Panc1 (cell line): ENCODE measurements at regions not wholly inside any gene's neighbourhood (a gene's known extent, or its start where the extent isn't known, plus 50 kb on each side); places are given as distances from the start of the nearest gene placed in this dataset.

Experiments
- ATAC-seq: fragments of 200-7000 bp; cut with Tn5 transposase; 2 replicates; pipeline ENCODE4 v1.9.1; 2020; ENCODE audit warnings: mild to moderate bottlenecking, moderate library complexity
- BruUV-seq: library from RNA; stranded (reverse); fragments of 400-500 nt; replicated peaks from 2 replicates; lab custom pipeline; 2021; lab: Mats Ljungman, UMichigan
- CTCF ChIA-PET: fragments of 300-600 bp; sonication (Branson Sonifier 250); formaldehyde crosslinking; loops from one replicate; lab custom pipeline; 2022; ENCODE audit warnings: antibody characterized with exemption; lab: Charles Lee
- POLR2A ChIA-PET: fragments of 300-600 bp; sonication (Branson Sonifier 250); formaldehyde crosslinking; loops from one replicate; lab custom pipeline; 2022; ENCODE audit warnings: antibody characterized with exemption; lab: Charles Lee
- DNase-seq: peaks from one replicate; pipeline ENCODE4 v3.0.0-alpha.2; 2010; ENCODE audit warnings: low read depth, low spot score
- H3K27ac ChIP-seq: 2 replicates; pipeline ENCODE4 v1.5.1; 2011; ENCODE audit warnings: mild to moderate bottlenecking, low read length, inconsistent platforms
- H3K27me3 ChIP-seq: fragments of 200-500 bp; sonication (Bioruptor generic); 2 replicates; pipeline ENCODE4 v1.6.0; 2014; ENCODE audit warnings: low read length, inconsistent platforms; ENCODE audit not compliant: control insufficient read depth, insufficient read depth
- H3K36me3 ChIP-seq: fragments of 200-500 bp; sonication (Bioruptor generic); 2 replicates; pipeline ENCODE4 v1.5.1; 2014; ENCODE audit warnings: inconsistent platforms, mild to moderate bottlenecking, low read length, moderate library complexity; ENCODE audit not compliant: control insufficient read depth, insufficient read depth
- H3K4me1 ChIP-seq: 2 replicates; pipeline ENCODE4 v1.5.1; 2011; ENCODE audit warnings: inconsistent platforms, mild to moderate bottlenecking, low read length, moderate library complexity; ENCODE audit not compliant: control insufficient read depth, insufficient read depth
- H3K4me3 ChIP-seq, 2 experiments: 2 replicates each; pipeline ENCODE4 v1.5.1; 2011 to 2012; ENCODE audit warnings: low read depth in 2 of 2, low read length in 2 of 2, mild to moderate bottlenecking in 2 of 2, inconsistent platforms in 1 of 2, moderate library complexity in 1 of 2
- H3K9me3 ChIP-seq: fragments of 200-500 bp; sonication (Bioruptor generic); 2 replicates; pipeline ENCODE4 v1.5.1; 2014; ENCODE audit warnings: low read depth, mild to moderate bottlenecking, inconsistent platforms, low read length, moderate library complexity; ENCODE audit not compliant: control insufficient read depth, insufficient read depth
- POLR2AphosphoS5 ChIP-seq: IDR thresholded peaks from 2 replicates; pipeline ENCODE4 v1.6.1; 2012; ENCODE audit warnings: mild to moderate bottlenecking, low read depth, low read length, moderate library complexity
- SIN3A ChIP-seq: IDR thresholded peaks from 2 replicates; pipeline ENCODE4 v1.6.1; 2012; ENCODE audit warnings: low read depth, mild to moderate bottlenecking, low read length, moderate library complexity, borderline replicate concordance; ENCODE audit not compliant: insufficient read depth
- TCF7L2 ChIP-seq: IDR thresholded peaks from 2 replicates; pipeline ENCODE4 v1.6.1; 2011; ENCODE audit warnings: mild to moderate bottlenecking, low read depth, low read length, inconsistent platforms
- in situ Hi-C: cut with HindIII; loops from 2 replicates; pipeline ENCODE4 v1.10.0; 2016; ENCODE audit warnings: low sequenced_read_pairs, low pct_unique_long_range_greater_than_20kb
- intact Hi-C: fragments of 100-400 bp; cut with micrococcal nuclease; formaldehyde crosslinking; loops from one replicate; pipeline ENCODE4 v1.10.0; 2022; ENCODE audit not compliant: unreplicated experiment
- TF ChIP-seq, protein P1 (sequence below), 2 experiments: IDR thresholded peaks; 2 replicates each; pipeline ENCODE4 v1.6.1; 2011 to 2012; ENCODE audit warnings: low read depth in 2 of 2, control low read depth in 1 of 2, low read length in 1 of 2, mild to moderate bottlenecking in 1 of 2, moderate library complexity in 1 of 2; ENCODE audit not compliant: insufficient read depth in 1 of 2
- TF ChIP-seq, protein P2 (sequence below): fragments of 450-650 bp; IDR thresholded peaks from 2 replicates; pipeline ENCODE4 v1.5.1; 2017; ENCODE audit warnings: mild to moderate bottlenecking

DNA sequence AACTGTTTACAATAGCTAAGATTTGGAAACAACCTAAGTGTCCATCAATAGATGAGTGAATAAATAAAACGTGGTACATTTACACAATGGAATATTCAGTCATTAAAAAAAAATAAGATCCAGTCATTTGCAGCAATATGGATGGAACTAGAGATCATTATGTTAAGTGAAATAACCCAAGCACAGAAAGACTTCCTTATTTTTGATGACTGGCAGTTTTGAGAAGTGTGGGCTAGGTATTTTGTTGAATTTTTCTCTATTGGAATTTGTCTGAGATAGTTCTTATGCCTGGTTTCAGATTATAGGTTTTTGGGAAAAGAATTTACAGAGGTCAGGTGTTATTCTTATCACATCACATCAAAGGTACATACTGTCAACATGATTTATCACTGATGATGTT is 293.8 kb upstream of the ARSJ start:
- TF ChIP-seq, protein P1, sequence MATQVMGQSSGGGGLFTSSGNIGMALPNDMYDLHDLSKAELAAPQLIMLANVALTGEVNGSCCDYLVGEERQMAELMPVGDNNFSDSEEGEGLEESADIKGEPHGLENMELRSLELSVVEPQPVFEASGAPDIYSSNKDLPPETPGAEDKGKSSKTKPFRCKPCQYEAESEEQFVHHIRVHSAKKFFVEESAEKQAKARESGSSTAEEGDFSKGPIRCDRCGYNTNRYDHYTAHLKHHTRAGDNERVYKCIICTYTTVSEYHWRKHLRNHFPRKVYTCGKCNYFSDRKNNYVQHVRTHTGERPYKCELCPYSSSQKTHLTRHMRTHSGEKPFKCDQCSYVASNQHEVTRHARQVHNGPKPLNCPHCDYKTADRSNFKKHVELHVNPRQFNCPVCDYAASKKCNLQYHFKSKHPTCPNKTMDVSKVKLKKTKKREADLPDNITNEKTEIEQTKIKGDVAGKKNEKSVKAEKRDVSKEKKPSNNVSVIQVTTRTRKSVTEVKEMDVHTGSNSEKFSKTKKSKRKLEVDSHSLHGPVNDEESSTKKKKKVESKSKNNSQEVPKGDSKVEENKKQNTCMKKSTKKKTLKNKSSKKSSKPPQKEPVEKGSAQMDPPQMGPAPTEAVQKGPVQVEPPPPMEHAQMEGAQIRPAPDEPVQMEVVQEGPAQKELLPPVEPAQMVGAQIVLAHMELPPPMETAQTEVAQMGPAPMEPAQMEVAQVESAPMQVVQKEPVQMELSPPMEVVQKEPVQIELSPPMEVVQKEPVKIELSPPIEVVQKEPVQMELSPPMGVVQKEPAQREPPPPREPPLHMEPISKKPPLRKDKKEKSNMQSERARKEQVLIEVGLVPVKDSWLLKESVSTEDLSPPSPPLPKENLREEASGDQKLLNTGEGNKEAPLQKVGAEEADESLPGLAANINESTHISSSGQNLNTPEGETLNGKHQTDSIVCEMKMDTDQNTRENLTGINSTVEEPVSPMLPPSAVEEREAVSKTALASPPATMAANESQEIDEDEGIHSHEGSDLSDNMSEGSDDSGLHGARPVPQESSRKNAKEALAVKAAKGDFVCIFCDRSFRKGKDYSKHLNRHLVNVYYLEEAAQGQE (IDR thresholded peaks at IDR 0.05; ENCODE audit: insufficient read depth in 1 of 2, low read depth in 2 of 2, low read length in 1 of 2), result no peak
- TF ChIP-seq POLR2AphosphoS5 (no peak), SIN3A (no peak), TCF7L2 (no peak)
- TF ChIP-seq, protein P2, sequence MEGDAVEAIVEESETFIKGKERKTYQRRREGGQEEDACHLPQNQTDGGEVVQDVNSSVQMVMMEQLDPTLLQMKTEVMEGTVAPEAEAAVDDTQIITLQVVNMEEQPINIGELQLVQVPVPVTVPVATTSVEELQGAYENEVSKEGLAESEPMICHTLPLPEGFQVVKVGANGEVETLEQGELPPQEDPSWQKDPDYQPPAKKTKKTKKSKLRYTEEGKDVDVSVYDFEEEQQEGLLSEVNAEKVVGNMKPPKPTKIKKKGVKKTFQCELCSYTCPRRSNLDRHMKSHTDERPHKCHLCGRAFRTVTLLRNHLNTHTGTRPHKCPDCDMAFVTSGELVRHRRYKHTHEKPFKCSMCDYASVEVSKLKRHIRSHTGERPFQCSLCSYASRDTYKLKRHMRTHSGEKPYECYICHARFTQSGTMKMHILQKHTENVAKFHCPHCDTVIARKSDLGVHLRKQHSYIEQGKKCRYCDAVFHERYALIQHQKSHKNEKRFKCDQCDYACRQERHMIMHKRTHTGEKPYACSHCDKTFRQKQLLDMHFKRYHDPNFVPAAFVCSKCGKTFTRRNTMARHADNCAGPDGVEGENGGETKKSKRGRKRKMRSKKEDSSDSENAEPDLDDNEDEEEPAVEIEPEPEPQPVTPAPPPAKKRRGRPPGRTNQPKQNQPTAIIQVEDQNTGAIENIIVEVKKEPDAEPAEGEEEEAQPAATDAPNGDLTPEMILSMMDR, result no peak
- ATAC-seq (no peak), DNase-seq (no peak)
- no peaks in the 10 kb centered on the region for H3K9me3 ChIP-seq
- in situ Hi-C loops (no loop called here), intact Hi-C loops (no loop called here)
- H3K4me3 ChIP-seq, result no peak overlapping the region
- H3K36me3 ChIP-seq, result no peaks in the 10 kb centered on the region
- H3K27ac ChIP-seq, result no peak overlapping the region
- ChIA-PET CTCF (no interaction called here), POLR2A (no interaction called here)
- no peaks in the 10 kb centered on the region for H3K27me3 ChIP-seq
- no peaks in the 10 kb centered on the region for H3K4me1 ChIP-seq
- no TSS peak for BruUV-seq

DNA sequence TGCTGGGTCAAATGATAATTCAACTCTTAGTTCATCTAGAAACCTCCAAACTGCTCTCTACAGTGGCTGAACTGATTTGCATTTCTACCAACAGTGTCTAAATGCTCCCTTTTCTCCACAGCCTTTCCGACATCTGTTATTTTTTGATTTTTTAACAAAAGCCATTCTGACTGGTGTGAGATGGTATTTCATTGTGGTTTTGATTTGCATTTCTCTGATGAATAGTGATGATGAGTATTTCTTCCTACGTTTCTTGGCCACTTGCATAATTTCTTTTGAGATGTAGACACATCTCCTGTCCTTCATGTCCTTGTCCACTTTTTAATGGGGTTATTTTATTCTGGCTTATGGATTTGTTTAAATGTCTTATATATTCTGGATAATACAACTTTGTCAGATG is 298.2 kb upstream of the ARSJ start:
- CTCF ChIA-PET, result no interaction called here
- TF ChIP-seq, protein P1 (IDR thresholded peaks at IDR 0.05; ENCODE audit: insufficient read depth in 1 of 2, low read depth in 2 of 2, low read length in 1 of 2), result no peak
- TF ChIP-seq SIN3A (no peak), TCF7L2 (no peak), POLR2AphosphoS5 (no peak)
- TF ChIP-seq, protein P2, result no peak

More for the DNA sequence above, 298.2 kb upstream of the ARSJ start:
- no peaks in the 10 kb centered on the region for H3K27me3 ChIP-seq
- no peak for ATAC-seq
- no peak for DNase-seq
- H3K4me3 ChIP-seq, result no peak overlapping the region
- in situ Hi-C loops (no loop called here), intact Hi-C loops (no loop called here)
- POLR2A ChIA-PET, result no interaction called here
- no peaks in the 10 kb centered on the region for H3K9me3 ChIP-seq
- no peaks in the 10 kb centered on the region for H3K36me3 ChIP-seq
- H3K27ac ChIP-seq, result no peak overlapping the region
- no peaks in the 10 kb centered on the region for H3K4me1 ChIP-seq
- BruUV-seq, result no TSS peak
